HG03108 (cell line): ENCODE measurements at regions not wholly inside any gene's neighbourhood (a gene's known extent, or its start where the extent isn't known, plus 50 kb on each side); places are given as distances from the start of the nearest gene placed in this dataset.
"Not testable (repeated sequence)": the region's sequence is repeated elsewhere in the genome, so short reads cannot be mapped to it uniquely, and the experiment has no call there.

ENCODE experiments used
- ATAC-seq: cut with Tn5 transposase; IDR thresholded peaks from one replicate; pipeline ENCODE4 v1.9.1; 2021; ENCODE audit warnings: moderate library complexity; ENCODE audit not compliant: unreplicated experiment

DNA sequence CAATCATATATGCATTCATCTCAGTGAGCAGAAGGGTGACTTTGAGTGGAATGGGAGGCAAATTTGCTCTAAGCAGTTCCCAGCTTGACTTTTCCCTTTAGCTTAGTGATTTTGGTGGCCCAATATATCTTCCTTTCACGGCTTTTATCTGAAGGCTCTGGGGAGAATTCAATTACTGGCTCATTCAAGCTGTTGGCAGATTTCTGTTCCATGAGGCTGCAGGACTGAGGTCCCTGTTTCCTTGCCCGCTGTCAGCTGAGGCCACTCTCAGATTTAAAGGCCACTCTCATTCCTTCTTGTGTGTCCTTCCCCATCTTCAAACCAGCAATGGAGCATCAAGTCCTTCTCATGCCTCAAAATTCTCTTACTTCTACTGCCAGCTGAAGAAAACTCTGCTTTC is 170.4 kb upstream of the ATP10A start:
- ATAC-seq, result no peak

GRCh38 chr15:26032162-26032846 is 169.2 kb upstream of the ATP10A start:
- no peak for ATAC-seq

- ATAC-seq, result not testable (repeated sequence)
Observed at GRCh38 chr15:26029586-26029985, 166.5 kb upstream of the ATP10A start.

GRCh38 chr15:26029146-26029545 is 166.0 kb upstream of the ATP10A start:
- ATAC-seq, result no peak

GRCh38 chr15:26028086-26028740 is 165.1 kb upstream of the ATP10A start:
- no peak for ATAC-seq

DNA sequence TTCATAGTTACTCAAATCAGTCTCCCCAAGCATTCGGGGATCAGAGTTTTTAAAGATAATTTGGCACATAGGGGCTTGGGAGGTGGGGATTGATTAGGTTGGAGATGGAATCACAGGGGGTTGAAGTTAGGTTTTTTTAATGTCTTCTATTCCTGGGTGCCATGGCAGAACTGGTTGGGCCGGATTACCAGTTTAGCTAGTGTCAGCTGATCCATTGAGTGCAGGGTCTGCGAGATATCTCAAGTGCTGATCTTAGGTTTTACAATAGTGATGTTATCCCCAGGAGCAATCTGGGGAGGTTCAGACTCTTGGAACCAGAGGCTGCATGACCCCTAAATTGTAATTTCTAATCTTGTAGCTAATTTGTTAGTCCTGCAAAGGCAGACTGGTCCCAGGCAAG is 163.5 kb upstream of the ATP10A start:
- not testable (repeated sequence) for ATAC-seq

DNA sequence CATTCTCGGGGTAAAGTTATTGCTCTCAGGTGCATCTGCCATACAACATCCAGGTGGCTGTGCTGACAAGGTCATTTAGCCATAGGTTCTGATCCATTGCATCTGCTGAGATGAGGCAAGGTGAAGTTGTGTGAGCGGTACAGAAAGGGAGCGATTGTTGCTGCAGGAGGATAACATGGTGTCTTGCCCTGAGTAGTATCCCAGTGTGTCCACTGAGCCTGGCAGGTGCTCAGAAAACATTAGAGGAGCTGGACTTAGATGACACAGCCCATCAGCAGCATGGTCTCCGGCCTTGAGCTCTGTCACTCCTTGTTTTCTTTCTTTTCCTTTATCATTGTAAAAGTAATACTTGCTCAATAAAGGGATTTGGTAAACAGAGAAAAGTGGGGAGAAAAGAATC is 161.1 kb upstream of the ATP10A start:
- ATAC-seq, result no peak

DNA sequence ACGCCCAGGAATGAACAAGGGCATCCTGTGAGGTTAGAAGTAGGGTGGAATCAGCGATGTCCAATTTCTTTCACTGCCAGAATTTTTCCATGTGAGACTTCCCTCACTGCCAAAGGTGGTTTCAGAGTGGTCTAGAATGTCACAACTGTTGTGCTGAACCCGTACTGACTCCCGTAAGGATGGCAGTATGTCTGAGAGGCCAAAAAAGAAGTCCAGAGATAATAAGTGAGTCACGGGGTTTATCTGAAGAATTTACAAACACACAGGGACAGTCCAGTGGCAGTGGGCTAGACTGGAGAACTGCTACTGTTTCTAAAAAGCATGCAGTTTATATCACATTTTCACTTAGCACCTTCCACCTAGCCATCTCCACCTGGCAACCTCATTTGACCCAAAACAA is 160.6 kb upstream of the ATP10A start:
- no peak for ATAC-seq

DNA sequence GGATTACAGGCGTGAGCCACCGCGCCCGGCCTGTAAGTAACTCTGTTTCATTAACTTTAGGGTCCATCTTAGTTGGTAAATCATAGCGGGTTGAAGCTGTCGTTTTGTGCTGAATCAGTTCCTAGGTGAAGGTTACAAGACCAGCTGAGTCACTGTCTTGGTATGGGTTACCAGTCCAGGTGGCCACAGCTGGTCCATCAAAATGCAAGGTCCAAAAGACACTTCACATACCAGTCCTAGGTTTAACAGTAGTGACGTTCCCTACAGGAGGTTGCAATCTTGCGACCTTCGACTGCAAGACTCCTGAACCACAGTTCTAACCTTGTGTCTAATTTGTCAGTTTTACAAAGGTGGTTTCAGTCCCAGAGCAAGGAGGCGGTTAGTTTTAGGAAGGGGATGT is 160.1 kb upstream of the ATP10A start:
- no peak for ATAC-seq

DNA sequence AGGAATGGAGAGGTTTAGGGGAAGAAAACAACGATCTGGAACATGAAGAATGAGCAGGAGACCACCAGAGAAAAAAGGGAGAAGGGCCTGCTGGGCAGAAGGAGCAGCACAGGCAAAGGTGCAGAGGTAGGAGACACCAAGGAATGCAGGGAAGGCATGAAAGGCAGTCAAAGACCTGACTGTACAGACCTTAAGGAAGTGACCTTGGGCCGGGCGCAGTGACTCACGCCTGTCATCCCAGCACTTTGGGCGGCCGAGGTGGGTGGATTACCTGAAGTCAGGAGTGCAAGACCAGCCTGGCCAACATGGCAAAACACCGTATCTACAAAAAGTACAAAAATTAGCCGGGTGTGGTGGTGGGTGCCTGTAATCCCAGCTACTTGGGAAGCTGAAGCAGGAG is 157.7 kb upstream of the ATP10A start:
- ATAC-seq, result no peak

DNA sequence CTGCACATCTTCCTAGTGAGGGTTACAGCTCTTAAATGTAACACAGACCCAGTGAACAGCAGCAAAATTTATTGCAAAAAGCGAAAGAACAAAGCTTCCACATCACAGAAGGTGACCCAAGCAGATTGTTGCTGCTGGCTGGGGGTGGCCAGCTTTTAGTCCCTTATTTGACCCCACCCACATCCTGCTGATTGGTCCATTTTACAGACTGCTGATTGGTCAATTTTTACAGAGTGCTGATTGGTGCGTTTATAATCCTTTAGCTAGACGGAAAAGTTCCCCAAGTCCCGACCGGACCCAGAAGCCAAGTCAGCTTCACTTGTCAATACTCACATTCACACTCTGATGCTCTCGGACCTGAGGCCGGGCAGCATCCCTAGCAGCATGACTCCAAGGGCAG is 154.5 kb upstream of the ATP10A start:
- ATAC-seq, result no peak

GRCh38 chr15:26015516-26016075 is 152.5 kb upstream of the ATP10A start:
- ATAC-seq, result no peak

- no peak for ATAC-seq
Observed at GRCh38 chr15:26013981-26014380, 150.9 kb upstream of the ATP10A start.

- ATAC-seq, result no peak
Observed at GRCh38 chr15:26011916-26012315, 148.8 kb upstream of the ATP10A start.

DNA sequence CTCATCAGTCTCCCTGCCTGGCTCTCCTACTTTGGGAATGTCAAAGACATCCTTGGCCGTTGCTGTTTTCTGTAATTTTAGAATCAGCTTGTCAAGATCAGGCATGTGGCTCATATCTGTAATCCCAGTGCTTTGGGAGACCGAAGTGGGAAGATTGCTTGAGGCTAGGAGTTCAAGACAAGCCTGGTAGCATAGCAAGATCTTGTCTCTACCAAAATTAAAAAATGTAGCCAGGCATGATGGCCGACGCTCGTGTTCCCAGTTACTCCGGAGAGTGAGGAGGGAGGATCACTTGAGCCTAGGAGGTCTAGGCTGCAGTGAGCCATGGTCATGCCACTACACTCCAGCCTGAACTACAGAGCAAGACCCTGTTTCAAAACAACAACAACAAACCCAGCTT is 144.0 kb upstream of the ATP10A start:
- ATAC-seq, result no peak

DNA sequence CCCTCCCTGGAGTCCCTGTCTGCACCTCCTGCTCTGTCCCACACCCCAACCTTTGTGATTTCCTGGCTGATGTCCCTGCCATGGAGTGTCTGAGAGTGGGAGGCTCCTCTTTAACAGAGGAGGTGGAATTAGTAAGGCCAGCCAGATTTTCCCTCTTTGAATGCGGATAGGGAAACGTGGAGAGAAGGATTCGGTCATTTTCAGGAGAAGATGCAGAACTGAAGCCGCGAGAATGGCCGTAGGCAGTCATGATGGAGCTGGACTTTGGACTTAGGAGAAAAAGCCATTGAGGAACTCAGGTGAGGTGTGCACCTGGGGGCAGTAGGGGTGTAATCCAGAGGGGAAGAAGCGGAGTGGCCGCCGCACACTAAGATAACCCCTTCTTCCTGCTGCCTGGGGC is 138.1 kb upstream of the ATP10A start:
- ATAC-seq, result no peak

DNA sequence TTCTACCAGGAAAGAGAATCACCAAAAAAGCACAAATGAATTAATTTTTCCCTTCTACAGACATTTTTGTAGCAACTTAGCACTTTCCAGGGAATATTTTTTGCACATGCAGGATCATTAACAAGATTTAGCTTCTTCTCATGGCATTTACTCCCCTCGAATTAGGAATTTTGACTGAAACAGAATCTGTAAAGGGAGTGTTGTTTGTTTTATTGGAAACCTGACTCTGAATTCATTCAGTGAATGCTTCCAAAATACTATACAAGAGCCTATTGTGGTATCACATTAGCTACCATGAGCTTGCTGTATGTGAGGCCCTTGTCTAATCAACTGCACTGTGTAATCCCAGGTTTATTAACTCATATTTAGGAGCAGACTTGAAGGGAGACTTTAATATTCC is 130.4 kb upstream of the ATP10A start:
- no peak for ATAC-seq

- no peak for ATAC-seq
Observed at GRCh38 chr15:25990220-25990619, 127.1 kb upstream of the ATP10A start.

DNA sequence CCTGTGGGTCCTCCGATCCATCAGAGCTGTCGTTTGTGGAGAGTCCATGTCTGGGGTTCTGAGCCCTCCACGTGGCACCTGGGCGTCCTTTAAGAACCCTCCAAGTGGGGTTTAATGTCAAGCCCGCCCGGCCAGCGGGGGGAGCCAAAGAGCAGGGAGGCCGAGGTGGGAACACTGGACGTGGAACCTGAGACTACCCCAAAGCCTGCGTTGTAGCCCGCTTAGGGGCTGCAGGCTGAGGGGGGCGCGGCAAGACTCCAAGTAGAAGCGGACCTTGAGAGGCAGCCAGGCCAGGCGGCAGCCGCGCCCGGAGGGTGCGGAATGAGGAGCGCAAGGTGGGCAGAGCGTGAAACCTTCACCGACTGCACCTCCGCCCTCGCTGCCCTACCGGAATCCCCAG is 126.2 kb upstream of the ATP10A start:
- no peak for ATAC-seq

- not testable (repeated sequence) for ATAC-seq
Observed at GRCh38 chr15:25988716-25989115, 125.6 kb upstream of the ATP10A start.

DNA sequence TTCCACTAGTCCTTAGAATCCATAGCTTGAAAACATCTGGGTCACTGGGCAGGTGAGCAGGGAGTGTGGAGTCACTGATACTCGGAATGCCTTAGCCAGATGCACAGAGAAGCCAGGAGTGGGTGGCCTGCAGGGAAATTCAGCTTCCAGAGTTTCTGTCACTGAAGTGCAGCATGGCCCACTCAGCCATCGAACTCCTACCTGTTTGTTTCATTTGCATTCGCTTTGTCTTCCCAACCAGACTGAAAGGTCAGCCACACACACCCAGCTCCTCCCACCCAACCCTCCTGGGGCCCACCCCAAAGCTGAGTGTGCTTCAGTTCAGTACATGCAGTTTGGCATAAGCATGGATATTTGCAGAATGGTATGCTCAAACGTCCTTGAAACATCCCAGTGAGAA is 124.5 kb upstream of the ATP10A start:
- ATAC-seq, result no peak

DNA sequence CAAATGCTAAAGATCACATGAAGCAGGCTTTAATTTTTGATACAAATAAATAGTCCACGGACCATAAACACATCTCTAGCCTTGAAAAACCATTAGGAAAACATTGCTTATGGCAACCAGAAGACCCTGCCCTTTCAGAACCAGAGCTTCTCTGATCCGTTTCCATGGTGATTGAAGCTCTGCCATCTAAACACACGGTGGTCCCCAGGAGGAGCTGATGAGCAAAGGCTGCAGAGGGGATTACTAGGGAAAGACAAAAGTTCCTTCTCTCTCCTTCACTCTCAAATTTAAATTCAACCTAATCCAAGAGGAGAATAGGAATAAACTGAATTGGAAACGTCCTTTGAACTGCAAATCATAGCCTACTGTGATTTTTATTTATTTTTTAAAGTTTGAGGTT is 122.0 kb upstream of the ATP10A start:
- no peak for ATAC-seq

- no peak for ATAC-seq
Observed at GRCh38 chr15:25982736-25983135, 119.6 kb upstream of the ATP10A start.
